ENCODE measurements at regions not wholly inside any gene's neighbourhood (a gene's known extent, or its start where the extent isn't known, plus 50 kb on each side); places are given as distances from the start of the nearest gene placed in this dataset.

GRCh38 chr5:92665506-92665905 is 915.5 kb downstream of the NR2F1-AS1 start:
- TF ChIP-seq CTCF (conservative IDR thresholded peaks at IDR 0.05): no peak
- TF ChIP-seq ZFX (IDR thresholded peaks at IDR 0.05): no peak
